Hepatic stellate cell (primary cell): ENCODE measurements at regions not wholly inside any gene's neighbourhood (a gene's known extent, or its start where the extent isn't known, plus 50 kb on each side); places are given as distances from the start of the nearest gene placed in this dataset.

Source experiments
- DNase-seq: peaks from one replicate; pipeline ENCODE4 v3.0.0; 2011; ENCODE audit warnings: low spot score

DNA sequence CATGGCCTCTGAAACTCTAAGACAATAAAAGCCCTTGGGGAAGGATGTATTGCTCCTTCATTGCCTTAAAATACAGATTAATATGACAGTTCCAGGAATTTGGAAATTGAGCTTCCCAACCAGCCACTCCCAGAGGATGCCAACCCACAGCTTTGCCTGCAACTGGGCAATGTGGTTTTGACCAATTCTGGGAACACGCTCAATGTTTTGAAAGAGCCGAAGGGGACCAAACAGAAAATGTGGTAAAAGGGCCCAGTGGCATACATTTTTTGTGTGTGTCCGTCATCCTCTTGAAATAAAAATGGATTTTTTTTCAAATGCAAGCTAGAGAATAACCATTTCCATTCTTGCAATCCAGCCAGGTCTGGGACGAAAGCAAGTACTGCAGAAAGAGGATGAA lies 88.3 kb upstream of the PLEKHG7 start:
- no peak for DNase-seq

DNA sequence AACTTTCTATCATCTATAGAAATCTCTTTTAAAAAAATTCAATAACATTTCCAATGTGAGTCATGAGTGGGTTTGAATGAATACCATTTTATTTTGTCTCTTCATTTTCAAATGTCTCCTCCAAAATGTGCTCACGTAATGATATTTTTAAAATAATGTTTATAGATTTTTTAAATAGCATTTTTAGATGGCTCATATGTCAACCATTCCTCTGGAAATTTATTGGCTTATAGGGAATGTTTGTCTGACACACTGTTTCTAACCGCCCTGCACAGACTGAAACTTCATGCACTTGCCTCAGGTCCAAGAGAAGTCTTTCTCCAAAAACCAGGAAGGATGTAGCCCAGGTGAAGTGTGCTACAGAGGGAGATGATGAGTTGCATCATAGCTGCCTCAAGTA lies 88.8 kb upstream of the PLEKHG7 start:
- DNase-seq: no peak

- DNase-seq: no peak
These were observed 90.2 kb upstream of the PLEKHG7 start for GRCh38 chr12:92612611-92613010.

DNA sequence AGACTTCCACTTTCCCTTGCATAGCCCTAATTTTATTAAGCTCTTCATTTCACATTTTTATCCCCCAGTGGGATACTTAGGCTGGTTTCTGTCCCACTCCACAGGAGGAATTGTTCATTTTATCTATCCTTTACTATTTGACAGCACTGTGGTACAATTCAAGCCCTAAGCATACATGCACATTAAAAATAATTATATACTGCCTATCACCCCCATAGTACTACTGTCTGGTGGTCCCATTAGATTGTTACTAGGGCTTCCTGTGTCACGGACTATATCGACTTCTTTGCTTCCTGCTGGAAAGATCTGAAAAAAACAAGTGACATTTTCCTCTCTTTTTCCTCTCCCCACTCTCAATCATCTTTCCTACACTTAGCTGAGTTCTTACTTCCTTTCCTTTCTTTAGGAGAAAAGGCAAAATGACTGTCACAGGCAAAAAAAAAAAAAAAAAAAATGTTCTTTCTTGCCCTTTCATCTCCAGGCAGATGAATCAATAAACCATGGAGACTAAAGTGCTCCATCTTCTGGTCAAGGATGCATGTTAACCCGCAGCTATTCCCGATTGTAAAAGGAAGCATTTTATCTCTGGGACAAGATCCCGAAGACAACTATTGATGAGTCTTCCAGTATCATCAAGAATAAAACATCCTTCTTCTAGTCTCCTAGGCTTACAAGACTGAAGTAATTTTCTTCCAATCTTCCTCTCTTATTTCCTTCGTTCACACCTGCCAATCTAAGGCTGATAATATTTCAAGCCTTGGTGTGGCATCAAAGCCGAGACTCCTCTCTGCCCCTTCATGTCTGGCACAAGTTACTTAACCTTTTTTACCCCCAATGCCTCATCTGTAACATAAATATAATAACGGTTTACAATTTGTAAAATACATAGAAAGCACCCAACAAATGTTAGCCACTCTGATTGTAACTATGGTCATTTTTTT lies 94.4 kb upstream of the PLEKHG7 start:
- DNase-seq: peak; percentile 17

- DNase-seq: no peak
These were observed 95.8 kb upstream of the PLEKHG7 start for GRCh38 chr12:92606956-92607355.

- DNase-seq: no peak
These were observed 97.1 kb upstream of the PLEKHG7 start for GRCh38 chr12:92605621-92606170.

GRCh38 chr12:92604786-92605185 lies 98.0 kb upstream of the PLEKHG7 start:
- DNase-seq: no peak

DNA sequence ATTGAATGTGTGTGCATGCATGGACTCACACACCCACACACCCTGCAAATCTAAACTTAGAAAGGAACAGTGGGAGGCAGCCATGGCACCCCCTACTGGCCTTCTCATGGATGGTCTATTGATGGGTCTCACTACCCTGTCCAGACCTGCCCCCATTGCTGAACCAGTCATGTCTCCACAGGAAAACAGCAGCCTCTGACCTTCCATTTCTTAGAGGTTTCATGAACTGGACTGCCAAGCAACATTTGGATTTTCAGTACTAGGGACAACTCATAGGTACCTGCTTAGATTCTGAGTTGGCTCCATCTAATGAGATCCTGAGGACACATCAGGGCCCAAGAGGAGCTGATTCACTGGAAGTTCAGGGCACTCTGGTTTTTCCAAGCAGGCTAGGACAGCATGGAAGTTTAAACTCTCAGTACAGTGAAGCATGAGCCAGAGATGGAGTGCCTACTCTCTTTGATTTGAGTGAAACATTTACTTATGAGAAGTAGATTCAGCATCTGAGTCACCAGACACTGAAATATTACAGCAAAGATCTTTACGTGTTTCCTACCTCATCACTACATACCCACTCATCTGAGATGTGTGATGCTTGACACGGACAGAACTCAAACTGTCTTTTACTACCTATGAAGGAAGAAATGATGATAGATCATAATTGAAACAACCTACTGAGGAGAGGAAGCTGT lies 98.9 kb upstream of the PLEKHG7 start:
- no peak for DNase-seq

GRCh38 chr12:92602930-92603623 lies 99.7 kb upstream of the PLEKHG7 start:
- no peak for DNase-seq

- no peak for DNase-seq
These were observed 100.3 kb upstream of the PLEKHG7 start for GRCh38 chr12:92602476-92602875.

DNA sequence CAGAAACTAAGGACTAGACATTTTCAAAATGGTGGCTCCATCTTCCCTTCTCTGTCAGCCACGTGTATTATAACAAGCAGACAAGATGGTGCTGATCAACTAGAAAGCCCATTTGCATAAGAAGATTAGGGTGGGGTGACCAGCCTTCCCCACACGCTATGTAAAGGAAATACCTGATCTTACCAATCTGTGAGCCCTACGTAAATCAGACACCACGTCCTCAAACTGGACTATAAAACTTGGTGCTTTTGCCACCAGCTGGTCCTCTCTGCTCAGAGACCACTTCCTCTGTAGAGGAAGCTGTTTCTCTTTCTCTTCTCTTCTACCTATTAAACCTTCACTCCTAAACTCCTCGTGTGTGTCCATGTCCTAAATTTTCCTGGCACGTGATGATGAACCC lies 101.1 kb upstream of the PLEKHG7 start:
- DNase-seq: no peak

DNA sequence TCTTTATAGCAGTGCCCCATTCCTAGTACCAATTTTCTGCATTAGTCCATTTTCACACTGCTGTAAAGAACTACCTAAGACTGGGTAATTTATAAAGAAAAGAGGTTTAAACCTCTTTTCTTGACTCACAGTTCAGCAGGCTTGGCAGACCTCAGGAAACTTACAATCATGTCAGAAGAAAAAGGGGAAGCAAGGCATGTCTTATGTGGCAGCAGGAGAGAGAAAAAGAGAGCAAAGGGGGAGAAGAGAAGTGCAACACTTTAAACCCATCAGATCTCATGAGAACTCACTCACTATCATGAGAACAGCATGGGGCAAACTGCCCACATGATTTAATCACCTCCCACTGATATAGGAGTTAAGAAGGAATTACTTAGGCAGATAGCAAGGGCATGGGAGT lies 101.6 kb upstream of the PLEKHG7 start:
- DNase-seq: no peak

DNA sequence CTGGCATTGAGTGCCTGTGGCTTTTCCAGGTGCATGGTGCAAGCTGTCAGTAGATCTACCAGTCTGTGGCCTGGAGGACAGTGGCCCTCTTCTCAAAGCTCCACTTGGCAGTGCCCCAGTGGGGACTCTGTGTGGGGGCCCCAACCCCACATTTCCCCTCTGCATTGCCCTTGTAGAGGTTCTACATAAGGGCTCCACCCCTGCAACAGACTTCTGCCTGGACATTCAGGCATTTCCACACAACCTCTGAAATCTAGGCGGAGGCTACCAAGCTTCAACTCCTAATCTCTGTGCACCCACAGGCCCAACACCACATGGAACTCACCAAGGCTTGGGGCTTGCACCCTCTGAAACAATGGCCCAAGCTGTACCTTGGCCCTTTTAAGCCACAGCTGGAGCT lies 102.7 kb upstream of the PLEKHG7 start:
- no peak for DNase-seq

GRCh38 chr12:92597997-92598396 lies 104.8 kb upstream of the PLEKHG7 start:
- peak; percentile 27 for DNase-seq

DNA sequence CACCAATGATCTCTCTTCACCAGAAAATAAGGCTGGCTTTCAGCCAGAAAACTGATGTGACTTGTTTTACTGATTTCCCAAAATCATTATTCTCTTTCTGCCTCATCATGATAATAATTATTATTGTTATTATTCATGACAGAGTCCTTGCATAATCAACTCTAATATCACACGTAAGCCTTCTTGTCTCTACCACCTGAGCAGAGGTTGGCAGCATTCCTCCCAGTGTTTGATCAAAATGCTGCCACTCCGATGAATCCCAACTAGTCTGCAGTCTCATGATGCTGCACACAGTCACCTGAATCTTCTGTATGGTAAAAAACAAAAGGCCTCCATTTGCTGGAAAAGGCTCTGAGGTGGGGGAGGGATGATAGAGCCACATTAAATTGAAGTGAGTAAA lies 105.7 kb upstream of the PLEKHG7 start:
- DNase-seq: no peak

GRCh38 chr12:92596383-92596782 lies 106.4 kb upstream of the PLEKHG7 start:
- no peak for DNase-seq

DNA sequence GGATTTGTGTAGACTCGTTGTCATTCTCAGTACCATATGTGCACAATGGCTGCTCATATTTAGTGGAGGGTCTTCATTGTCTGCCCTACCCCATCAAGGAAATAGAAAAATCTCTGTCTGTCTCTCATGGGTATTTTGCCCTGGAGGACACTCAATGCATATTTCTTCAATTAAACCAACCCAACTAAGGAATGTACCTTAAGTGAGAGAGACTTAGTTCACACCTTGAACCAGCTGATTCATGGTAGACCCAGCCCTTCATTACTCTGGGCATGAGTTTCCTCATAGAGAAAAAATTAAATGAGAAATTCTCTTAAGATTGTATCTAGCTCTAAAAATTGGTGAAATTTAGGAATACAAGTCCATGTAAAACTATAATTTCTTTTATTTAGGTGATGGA lies 107.1 kb upstream of the PLEKHG7 start:
- DNase-seq: no peak

- peak; percentile 68 for DNase-seq
These were observed 108.9 kb upstream of the PLEKHG7 start for GRCh38 chr12:92593734-92594402.

DNA sequence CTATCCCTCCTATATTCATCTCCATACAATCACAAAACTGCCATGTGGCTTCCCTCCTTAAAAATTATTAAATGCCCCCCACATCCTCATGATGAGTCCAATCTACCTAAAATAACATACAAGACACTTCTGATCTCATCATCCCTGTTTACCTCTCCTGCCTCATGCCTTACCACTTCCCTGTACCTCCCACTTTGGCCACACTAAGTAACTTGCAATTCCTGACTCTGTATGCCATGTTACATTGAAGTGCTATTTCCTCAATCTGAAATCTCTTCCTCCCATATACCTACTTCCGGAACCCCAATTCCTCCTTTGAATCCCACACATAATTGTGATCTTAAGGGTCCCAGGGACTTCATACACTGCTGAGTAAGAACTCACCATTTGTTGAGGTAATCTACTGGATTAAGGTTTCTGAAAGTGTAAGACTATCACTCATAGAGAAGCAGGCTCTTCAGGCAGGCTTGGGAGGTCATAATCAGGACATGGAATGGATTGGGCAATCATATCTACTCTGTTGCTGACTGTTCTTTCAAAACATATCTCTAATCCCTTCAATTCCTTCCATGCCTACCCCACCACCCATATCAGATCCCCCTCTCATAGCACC lies 117.6 kb upstream of the PLEKHG7 start:
- no peak for DNase-seq

- no peak for DNase-seq
These were observed 118.9 kb upstream of the PLEKHG7 start for GRCh38 chr12:92583910-92584309.

GRCh38 chr12:92582893-92583292 lies 119.9 kb upstream of the PLEKHG7 start:
- DNase-seq: no peak

DNA sequence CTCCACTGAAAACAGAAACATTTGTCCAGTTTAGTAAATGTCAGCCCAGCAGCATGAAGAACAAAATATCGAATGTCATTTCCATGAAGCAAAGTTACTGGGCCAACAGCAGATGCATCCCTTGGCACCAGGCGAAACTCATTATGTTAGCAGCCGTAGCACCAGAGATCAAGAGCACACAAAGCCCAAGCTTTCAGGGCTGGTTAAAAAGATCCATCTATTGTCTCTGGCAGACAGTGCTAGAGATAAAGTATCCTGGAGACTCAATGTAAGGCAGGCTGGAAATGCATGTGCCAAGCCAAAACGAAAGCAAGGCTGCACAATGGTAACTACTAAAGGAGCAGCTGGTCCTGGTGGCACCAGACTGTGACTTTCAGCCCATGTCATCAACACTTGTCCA lies 120.3 kb upstream of the PLEKHG7 start:
- no peak for DNase-seq
